HEK293 (cell line): ENCODE measurements at regions not wholly inside any gene's neighbourhood (a gene's known extent, or its start where the extent isn't known, plus 50 kb on each side); places are given as distances from the start of the nearest gene placed in this dataset.

ENCODE experiments used
- CTCF ChIA-PET: fragments of 350-600 bp; formaldehyde crosslinking; extraction: SDS; loops from one replicate; lab custom pipeline; 2021; ENCODE audit warnings: antibody characterized with exemption; lab: Yijun Ruan, JAX
- POLR2A ChIA-PET: fragments of 300-600 bp; formaldehyde crosslinking; extraction: SDS; loops from one replicate; lab custom pipeline; 2020; ENCODE audit warnings: antibody characterized with exemption, inconsistent platforms; lab: Yijun Ruan, JAX
- H3K27ac ChIP-seq: fragments of 200-500 bp; sonication (Bioruptor generic); 2 replicates; pipeline ENCODE4 v1.5.1; 2014; ENCODE audit warnings: low read depth, low read length, control low read depth, inconsistent platforms; ENCODE audit errors: extremely low read depth
- H3K36me3 ChIP-seq, 2 experiments: fragments of 200-500 bp in 1 of 2; sonication (Bioruptor generic) in 1 of 2; 1 replicate in 1 of 2; 2 replicates in 1 of 2; pipeline ENCODE4 v1.5.1; 2014 to 2017; ENCODE audit warnings: inconsistent platforms in 2 of 2, low read length in 2 of 2; ENCODE audit not compliant: control insufficient read depth in 2 of 2, insufficient read depth in 1 of 2
- H3K4me1 ChIP-seq: fragments of 200-500 bp; sonication (Bioruptor generic); 2 replicates; pipeline ENCODE4 v1.5.1; 2014; ENCODE audit warnings: mild to moderate bottlenecking, low read length, inconsistent platforms; ENCODE audit not compliant: control insufficient read depth, insufficient read depth
- H3K4me3 ChIP-seq: 2 replicates; pipeline ENCODE4 v1.5.1; 2011; ENCODE audit warnings: low read depth, mild to moderate bottlenecking, control low read depth, low read length, moderate library complexity
- H3K9me3 ChIP-seq: fragments of 200-500 bp; sonication (Bioruptor generic); 2 replicates; pipeline ENCODE4 v1.5.1; 2014; ENCODE audit warnings: low read depth, low read length, inconsistent platforms; ENCODE audit not compliant: control insufficient read depth, insufficient read depth
- MEIS1 ChIP-seq: sonication (generic); formaldehyde crosslinking; IDR thresholded peaks from 2 replicates; pipeline ENCODE4 v1.8.1; 2022; ENCODE audit warnings: missing genetic modification reagents, mild to moderate bottlenecking, borderline replicate concordance
- OVOL3 ChIP-seq: fragments of 450-650 bp; formaldehyde crosslinking; IDR thresholded peaks from 2 replicates; pipeline ENCODE4 v1.5.1; 2016; ENCODE audit warnings: missing biosample characterization, missing genetic modification characterization
- PRDM6 ChIP-seq: fragments of 450-650 bp; formaldehyde crosslinking; IDR thresholded peaks from 2 replicates; pipeline ENCODE4 v1.5.1; 2017; ENCODE audit warnings: missing biosample characterization, missing genetic modification characterization
- SP2 ChIP-seq: fragments of 450-650 bp; formaldehyde crosslinking; IDR thresholded peaks from 2 replicates; pipeline ENCODE4 v1.5.1; 2016; ENCODE audit warnings: missing biosample characterization, missing genetic modification characterization
- SP7 ChIP-seq: fragments of 450-650 bp; formaldehyde crosslinking; IDR thresholded peaks from 2 replicates; pipeline ENCODE4 v1.5.1; 2016; ENCODE audit warnings: missing biosample characterization, missing genetic modification characterization
- YY2 ChIP-seq: fragments of 450-650 bp; formaldehyde crosslinking; IDR thresholded peaks from 2 replicates; pipeline ENCODE4 v1.5.1; 2016; ENCODE audit warnings: missing biosample characterization, missing genetic modification characterization
- ZBTB10 ChIP-seq: fragments of 450-650 bp; formaldehyde crosslinking; IDR thresholded peaks from 2 replicates; pipeline ENCODE4 v1.5.1; 2016; ENCODE audit warnings: missing biosample characterization, missing genetic modification characterization
- ZBTB20 ChIP-seq: fragments of 450-650 bp; formaldehyde crosslinking; IDR thresholded peaks from 2 replicates; pipeline ENCODE4 v1.5.1; 2016; ENCODE audit warnings: missing biosample characterization, missing genetic modification characterization
- ZNF132 ChIP-seq: fragments of 450-650 bp; formaldehyde crosslinking; IDR thresholded peaks from 2 replicates; pipeline ENCODE4 v1.5.1; 2017; ENCODE audit warnings: missing biosample characterization, missing genetic modification characterization, borderline replicate concordance
- ZNF148 ChIP-seq: fragments of 450-650 bp; formaldehyde crosslinking; IDR thresholded peaks from 2 replicates; pipeline ENCODE4 v1.5.0; 2017; ENCODE audit warnings: missing biosample characterization, missing genetic modification characterization, borderline replicate concordance
- ZNF19 ChIP-seq: fragments of 450-650 bp; formaldehyde crosslinking; IDR thresholded peaks from 2 replicates; pipeline ENCODE4; 2016; ENCODE audit warnings: missing biosample characterization, missing genetic modification characterization, low read depth
- ZNF274 ChIP-seq, 2 experiments: fragments of 200-500 bp in 1 of 2; fragments of 450-650 bp in 1 of 2; sonication (Bioruptor generic) in 1 of 2; formaldehyde crosslinking in 1 of 2; IDR thresholded peaks; 2 replicates each; pipeline versions ENCODE4 v1.5.1 to v1.6.1; 2014 to 2016; ENCODE audit warnings: borderline replicate concordance in 1 of 2, inconsistent platforms in 1 of 2, low read length in 1 of 2, missing biosample characterization in 1 of 2, missing genetic modification characterization in 1 of 2
- ZNF280D ChIP-seq: fragments of 450-650 bp; formaldehyde crosslinking; IDR thresholded peaks from 2 replicates; pipeline ENCODE4 v1.5.1; 2016; ENCODE audit warnings: missing biosample characterization, missing genetic modification characterization
- ZNF350 ChIP-seq: fragments of 450-650 bp; formaldehyde crosslinking; IDR thresholded peaks from 2 replicates; pipeline ENCODE4 v1.5.0; 2017; ENCODE audit warnings: missing biosample characterization, mild to moderate bottlenecking, missing genetic modification characterization
- ZNF354C ChIP-seq: fragments of 450-650 bp; formaldehyde crosslinking; IDR thresholded peaks from 2 replicates; pipeline ENCODE4 v1.5.1; 2016; ENCODE audit warnings: missing biosample characterization, missing genetic modification characterization, low read depth, borderline replicate concordance
- ZNF514 ChIP-seq: fragments of 450-650 bp; formaldehyde crosslinking; IDR thresholded peaks from 2 replicates; pipeline ENCODE4 v1.5.1; 2016; ENCODE audit warnings: missing biosample characterization, missing genetic modification characterization
- ZNF549 ChIP-seq: fragments of 450-650 bp; IDR thresholded peaks from 2 replicates; pipeline ENCODE4 v1.5.1; 2018; ENCODE audit warnings: missing biosample characterization, missing genetic modification characterization, mild to moderate bottlenecking, inconsistent platforms, moderate library complexity
- ZNF580 ChIP-seq: fragments of 450-650 bp; formaldehyde crosslinking; IDR thresholded peaks from 2 replicates; pipeline ENCODE4 v1.5.1; 2016; ENCODE audit warnings: missing biosample characterization, missing genetic modification characterization
- ZNF629 ChIP-seq: fragments of 450-650 bp; formaldehyde crosslinking; IDR thresholded peaks from 2 replicates; pipeline ENCODE4 v1.5.1; 2017; ENCODE audit warnings: missing biosample characterization, missing genetic modification characterization
- ZNF704 ChIP-seq: fragments of 450-650 bp; formaldehyde crosslinking; IDR thresholded peaks from 2 replicates; pipeline ENCODE4 v1.5.1; 2016; ENCODE audit warnings: missing biosample characterization, missing genetic modification characterization
- ZNF707 ChIP-seq: fragments of 450-650 bp; formaldehyde crosslinking; IDR thresholded peaks from 2 replicates; pipeline ENCODE4 v1.5.1; 2016; ENCODE audit warnings: missing biosample characterization, missing genetic modification characterization

- TF ChIP-seq SP2 (tag by site-specific recombination) (no peak), ZNF354C (no peak), ZNF280D (tag by site-specific recombination) (no peak), ZNF19 (tag by site-specific recombination) (no peak)
- H3K9me3 ChIP-seq: no peaks in the 10 kb centered on the region
- peaks cover 6% of the 10 kb centered on the region; the same call in 1 of the 2 replicates for H3K4me1 ChIP-seq
- POLR2A ChIA-PET: interaction anchor here (0.6 kb wide), 1 partner anchor 149 kb away, joined by 5 read pairs; no protein-coding TSS in a partner anchor
- CTCF ChIA-PET: interaction anchor here (0.6 kb wide), 1 partner anchor 25 kb away, joined by 4 read pairs; no protein-coding TSS in a partner anchor
- no peak overlapping the region for H3K27ac ChIP-seq
- no peaks in the 10 kb centered on the region for H3K36me3 ChIP-seq
- H3K4me3 ChIP-seq: no peak overlapping the region
Measured at GRCh38 chr18:42619771-42620170, 495.7 kb downstream of the RIT2 start.

- ChIA-PET POLR2A (interaction anchor here (0.6 kb wide), 1 partner anchor 150 kb away, joined by 5 read pairs; no protein-coding TSS in a partner anchor), CTCF (interaction anchor here (0.6 kb wide), 1 partner anchor 26 kb away, joined by 4 read pairs; no protein-coding TSS in a partner anchor)
- TF ChIP-seq MEIS1 (CRISPR knock-in tag): no peak
- no peak for TF ChIP-seq ZNF350 (tag by site-specific recombination)
- TF ChIP-seq OVOL3 (tag by site-specific recombination): no peak
- no peak for TF ChIP-seq ZNF549 (tag by site-specific recombination)
- TF ChIP-seq PRDM6 (tag by site-specific recombination): no peak
- TF ChIP-seq SP7 (tag by site-specific recombination): no peak
- no peak for TF ChIP-seq ZNF132 (tag by site-specific recombination)
- TF ChIP-seq ZNF580 (tag by site-specific recombination): no peak
- TF ChIP-seq ZNF629 (tag by site-specific recombination): no peak
- no peak for TF ChIP-seq ZBTB20 (tag by site-specific recombination)
- TF ChIP-seq ZBTB10 (tag by site-specific recombination): no peak
- TF ChIP-seq ZNF707: no peak
- no peak for TF ChIP-seq ZNF704
- TF ChIP-seq ZNF274 (IDR thresholded peaks at IDR 0.05; ENCODE audit: low read length): no peak
- TF ChIP-seq ZNF274 (tag by site-specific recombination; IDR thresholded peaks at IDR 0.05; ENCODE audit: borderline replicate concordance): no peak
- TF ChIP-seq ZNF148 (tag by site-specific recombination): no peak
- no peak for TF ChIP-seq YY2 (tag by site-specific recombination)
- TF ChIP-seq ZNF514 (tag by site-specific recombination): no peak
Measured at GRCh38 chr18:42620657-42621056, 494.8 kb downstream of the RIT2 start.

More at GRCh38 chr18:42620657-42621056, 494.8 kb downstream of the RIT2 start:
- H3K36me3 ChIP-seq: no peaks in the 10 kb centered on the region
- H3K9me3 ChIP-seq: no peaks in the 10 kb centered on the region
- H3K4me3 ChIP-seq: no peak overlapping the region
- H3K4me1 ChIP-seq: peaks cover 6% of the 10 kb centered on the region; the same call in 1 of the 2 replicates
- H3K27ac ChIP-seq: no peak overlapping the region
